Ammon's horn (tissue), 1 donor: ENCODE measurements at regions not wholly inside any gene's neighbourhood (a gene's known extent, or its start where the extent isn't known, plus 50 kb on each side); places are given as distances from the start of the nearest gene placed in this dataset.
"Not testable (repeated sequence)": the region's sequence is repeated elsewhere in the genome, so short reads cannot be mapped to it uniquely, and the experiment has no call there.

Experiments
- DNase-seq: peaks from one replicate; pipeline ENCODE4 v3.0.0-alpha.2; 2016; ENCODE audit warnings: low spot score

DNA sequence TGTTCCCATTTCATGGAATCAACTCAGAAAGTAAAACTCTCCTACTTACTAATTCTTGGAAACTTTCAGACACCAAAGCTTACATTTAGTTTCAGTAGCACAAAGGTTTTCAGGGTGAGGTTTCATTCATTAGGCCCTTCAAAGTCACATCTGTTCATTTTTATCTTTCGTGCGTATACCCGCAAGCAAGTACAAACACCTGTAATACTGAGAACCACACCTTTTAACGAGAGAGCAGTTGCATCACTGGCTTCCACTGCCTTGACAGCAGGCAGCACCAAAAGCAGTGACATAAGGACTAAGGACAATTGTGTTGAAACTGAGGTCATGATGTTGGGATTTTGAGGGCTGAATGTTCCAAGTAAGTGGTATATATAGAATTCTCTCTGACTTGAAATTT lies 60.5 kb downstream of the GOLGA6L22 start:
- DNase-seq = not testable (repeated sequence)

DNA sequence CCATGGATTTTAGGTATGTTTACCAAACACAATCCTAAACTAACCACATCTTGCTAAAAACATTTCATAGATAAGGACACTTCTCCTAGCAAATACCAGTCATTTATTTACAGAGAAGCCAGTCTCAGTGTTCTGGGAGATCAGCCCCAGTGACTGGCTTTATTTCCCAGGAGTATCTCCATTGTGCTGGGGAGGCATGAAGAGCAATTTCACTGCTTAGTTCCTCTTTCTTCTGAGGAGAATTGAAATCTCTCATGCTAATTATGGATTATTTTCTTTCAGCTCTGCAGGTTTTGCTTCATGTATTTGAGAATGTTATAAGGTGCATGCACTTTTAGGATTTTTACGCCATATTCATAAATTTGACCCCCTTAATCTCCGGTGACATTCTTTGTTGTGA lies 67.8 kb downstream of the GOLGA6L22 start:
- DNase-seq = not testable (repeated sequence)

DNA sequence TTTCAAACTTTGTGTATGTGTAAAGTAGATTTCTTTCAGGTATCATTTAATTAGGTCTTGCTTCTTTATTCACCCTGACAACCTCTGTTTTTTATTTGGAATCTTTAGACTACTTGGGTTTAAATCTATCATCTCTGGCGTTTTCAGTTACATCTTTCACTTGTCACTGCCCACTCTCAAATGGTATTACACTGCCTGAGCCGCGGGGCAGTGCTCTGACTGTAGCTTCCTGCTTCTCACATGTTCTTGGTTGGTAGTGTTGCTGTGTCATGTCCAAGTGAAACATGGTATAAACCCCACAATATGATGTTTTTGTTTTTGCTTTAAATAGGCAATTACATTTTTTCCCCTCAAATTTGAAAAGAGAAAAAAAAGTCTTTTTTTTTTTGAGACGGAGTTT lies 68.3 kb downstream of the GOLGA6L22 start:
- DNase-seq = not testable (repeated sequence)

DNA sequence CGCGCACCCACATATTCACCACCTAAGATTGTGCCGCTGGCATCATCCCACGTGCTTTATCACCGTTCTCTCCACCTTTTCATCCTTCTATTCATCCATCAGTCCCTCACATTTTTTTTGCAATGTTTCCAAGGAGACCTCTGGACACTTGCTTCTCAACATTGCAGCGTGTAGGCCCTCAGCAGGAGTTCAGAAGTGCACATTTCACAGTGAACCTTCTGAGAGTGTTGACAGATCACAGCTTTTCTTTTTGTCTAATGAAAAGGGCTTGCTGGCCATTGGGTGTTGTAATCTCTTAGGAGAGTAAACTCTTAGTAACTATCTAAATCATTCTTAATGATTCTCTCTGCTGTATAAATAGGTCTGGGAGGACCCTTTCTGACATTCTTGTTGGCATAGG lies 70.5 kb downstream of the GOLGA6L22 start:
- not testable (repeated sequence) for DNase-seq

DNA sequence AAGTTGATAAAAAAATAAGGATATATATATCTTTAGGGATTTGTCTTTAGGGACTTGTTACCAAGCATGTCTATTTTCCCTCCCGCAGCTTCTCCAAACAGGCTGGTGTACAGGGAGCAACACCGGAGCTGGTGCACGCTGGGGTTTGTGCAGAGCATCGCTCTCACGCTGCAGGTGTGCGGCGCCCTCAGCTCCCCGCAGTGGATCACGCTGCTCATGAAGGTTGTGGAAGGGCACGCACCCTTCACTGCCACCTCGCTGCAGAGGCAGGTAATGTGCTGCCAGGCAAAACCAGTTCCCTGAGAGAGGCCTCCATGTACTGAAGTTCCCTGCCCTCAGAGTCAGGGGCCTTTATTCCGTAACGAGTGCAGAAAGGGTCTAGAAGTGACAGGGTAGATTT lies 101.0 kb downstream of the GOLGA6L22 start:
- not testable (repeated sequence) for DNase-seq

DNA sequence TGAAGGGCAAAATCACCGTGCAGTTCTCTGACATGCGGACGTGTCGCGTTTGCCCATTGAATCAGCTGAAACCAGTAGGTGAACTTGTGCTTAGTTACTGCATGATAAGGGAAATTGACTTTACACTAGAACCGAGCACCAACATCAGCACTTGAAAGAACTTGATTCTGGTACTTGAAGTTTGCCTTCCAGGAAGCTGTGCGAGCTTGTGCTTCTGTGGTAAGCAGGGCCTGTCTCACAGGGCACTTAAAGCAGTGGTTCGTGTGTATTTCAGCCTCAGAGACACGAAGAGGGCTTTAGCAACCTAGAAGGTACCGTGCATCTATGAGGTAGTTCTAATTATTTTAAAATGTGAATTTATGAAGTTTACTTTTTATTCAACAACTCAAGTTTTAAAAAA lies 103.0 kb downstream of the GOLGA6L22 start:
- not testable (repeated sequence) for DNase-seq

DNA sequence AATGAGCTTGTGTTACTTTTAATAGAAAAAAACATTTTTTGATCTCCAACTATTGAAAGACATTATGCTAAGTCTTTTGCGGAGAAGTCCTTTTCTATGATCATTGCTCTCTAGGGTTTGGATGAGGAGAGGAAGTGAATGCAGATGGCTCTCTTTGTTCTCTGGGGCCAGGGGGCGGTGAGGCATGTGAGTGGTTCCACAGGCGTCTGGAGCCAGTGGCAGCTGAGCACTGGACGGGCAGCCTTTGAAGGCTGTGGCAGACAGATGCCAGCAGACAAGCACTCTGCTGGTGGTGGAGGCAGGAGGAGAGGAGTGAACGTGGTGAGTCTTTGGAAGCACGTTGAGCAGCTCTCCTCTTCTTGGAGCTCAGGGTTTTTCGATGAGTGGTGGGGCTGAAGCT lies 107.8 kb downstream of the GOLGA6L22 start:
- not testable (repeated sequence) for DNase-seq

DNA sequence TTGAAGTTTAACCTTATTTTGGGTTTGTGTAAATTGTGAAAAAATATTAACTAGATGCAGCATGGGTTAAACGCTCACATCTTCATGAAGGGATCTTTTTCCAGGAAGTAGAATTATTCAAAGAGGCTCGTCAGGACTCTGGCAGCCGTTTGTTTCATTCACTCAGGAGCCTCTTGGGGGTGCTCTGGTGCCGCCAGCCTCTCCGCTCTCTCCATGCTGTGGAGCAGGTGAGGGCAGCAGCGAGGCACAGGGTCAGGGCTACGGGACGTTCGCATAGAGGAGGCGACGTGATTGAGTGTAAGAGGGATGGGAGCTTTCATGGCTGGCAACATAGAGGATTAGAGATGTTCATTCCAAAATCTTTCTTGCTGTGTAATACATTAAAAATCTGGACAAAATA lies 110.8 kb downstream of the GOLGA6L22 start:
- DNase-seq = not testable (repeated sequence)

DNA sequence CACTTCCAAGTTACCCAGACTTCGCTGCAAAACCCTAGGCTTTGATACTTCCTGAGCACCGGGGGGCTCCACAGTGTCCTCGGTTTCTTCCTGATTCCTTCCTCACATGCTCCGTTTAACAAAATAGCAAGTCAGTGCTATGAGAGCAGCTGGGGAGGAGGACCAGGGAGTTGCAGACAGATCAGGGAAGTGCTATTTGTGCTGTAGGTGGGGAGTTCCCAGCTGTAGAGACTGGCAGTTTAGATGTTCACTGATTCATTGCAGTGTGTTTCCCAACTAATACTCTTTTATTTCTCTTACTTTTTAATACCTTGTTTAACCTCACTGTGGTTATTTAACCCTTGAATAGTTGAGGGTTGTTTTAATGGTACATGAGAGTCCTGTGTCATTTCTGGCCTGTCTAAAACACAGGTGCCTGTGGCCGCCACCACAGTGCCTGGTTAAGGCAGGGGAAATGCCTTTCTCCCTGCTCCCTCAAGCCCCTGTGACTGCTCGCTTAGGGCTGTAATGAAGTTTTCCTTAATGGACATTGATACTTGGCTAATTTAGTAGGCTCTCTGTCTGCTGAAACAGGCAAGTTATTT lies 113.5 kb downstream of the GOLGA6L22 start:
- peak; percentile 3 for DNase-seq

DNA sequence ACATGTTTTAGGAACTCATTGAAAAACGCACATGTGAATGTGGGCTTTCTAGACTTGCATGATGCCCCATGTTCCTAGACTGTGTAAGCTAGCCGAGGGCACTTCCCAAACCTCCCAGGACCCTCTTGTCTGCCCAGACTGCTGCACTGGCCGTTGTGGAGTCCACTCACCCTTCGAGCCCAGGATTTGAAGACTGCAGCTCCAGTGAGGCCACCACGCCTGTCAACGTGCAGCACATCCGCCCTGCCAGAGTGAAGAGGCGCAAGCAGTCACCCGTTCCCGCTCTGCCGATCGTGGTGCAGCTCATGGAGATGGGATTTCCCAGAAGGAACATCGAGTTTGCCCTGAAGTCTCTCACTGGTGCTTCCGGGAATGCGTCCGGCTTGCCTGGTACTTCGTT lies 114.1 kb downstream of the GOLGA6L22 start:
- not testable (repeated sequence) for DNase-seq

DNA sequence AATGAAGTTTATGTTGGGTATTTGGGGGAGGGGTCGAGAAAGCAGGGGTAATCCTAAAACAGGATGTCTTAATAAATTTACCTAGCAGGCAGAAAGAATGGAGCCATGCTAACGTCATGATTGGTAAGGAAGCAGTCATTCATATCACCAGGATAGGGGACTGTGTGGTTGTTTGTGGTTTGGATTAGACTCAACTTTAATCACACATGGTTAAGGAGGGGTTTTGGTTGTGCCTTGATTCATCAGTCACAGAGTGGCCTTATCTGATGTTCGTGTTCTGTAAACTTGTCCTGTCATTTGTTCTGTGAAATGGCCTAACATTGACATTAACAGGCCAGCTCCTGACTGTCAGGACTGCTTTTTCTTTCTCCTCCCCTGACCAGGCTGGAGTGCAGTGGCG lies 119.1 kb downstream of the GOLGA6L22 start:
- not testable (repeated sequence) for DNase-seq

DNA sequence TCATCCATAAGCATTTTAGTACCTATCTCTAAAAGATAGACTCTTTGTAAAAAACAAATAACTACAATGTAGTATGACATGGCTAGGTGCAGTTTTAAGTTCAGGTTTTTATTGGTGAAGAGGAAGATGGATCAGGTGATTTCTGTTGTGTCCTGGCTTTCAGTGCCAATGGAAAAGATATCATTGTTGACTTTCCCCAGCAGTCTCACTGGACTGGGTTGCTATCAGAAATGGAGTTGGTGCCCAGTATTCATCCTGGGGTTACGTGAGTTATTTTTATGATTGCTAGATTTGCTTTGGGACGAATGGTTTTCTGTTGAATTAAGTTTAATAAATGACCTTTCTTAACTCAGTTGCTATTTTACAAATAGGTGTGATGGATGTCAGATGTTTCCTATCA lies 120.5 kb downstream of the GOLGA6L22 start:
- DNase-seq = not testable (repeated sequence)

DNA sequence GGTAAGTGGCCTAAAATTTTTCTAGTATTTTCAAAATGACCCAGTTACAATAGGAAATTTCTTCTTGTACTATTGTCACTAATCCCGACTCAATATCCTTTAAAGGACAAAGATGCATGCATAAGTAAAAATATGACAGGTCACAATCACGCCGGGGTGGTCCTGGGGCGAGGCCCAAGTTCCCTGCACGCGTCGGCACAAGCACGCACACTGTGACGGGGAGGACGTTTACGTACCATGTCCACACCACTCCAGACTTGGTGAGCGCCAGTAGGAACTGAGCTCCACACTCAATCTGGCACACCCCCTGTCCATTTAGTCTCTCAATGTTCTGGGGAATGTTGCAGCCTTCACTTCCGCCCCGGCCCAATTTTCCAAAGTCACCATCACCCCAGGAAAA lies 128.7 kb downstream of the GOLGA6L22 start:
- not testable (repeated sequence) for DNase-seq

DNA sequence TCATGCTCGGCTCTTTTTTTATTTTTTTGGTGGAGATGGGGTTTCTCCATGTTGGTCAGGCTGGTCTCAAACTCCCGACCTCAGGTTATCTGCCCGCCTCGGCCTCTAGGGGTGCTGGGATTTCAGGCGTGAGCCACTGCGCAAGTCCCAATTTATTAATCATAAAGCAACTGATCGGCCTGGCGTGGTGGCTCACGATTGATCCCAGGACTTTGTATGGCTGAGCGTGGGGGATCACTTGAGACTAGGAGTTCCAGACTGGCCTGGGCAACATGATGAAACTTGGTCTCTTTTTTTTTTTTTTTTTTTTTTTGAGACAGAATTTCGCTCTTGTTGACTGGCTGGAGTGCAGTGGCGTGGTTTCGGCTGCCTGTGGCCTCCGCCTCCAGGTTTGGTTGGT lies 139.8 kb downstream of the GOLGA6L22 start:
- not testable (repeated sequence) for DNase-seq

DNA sequence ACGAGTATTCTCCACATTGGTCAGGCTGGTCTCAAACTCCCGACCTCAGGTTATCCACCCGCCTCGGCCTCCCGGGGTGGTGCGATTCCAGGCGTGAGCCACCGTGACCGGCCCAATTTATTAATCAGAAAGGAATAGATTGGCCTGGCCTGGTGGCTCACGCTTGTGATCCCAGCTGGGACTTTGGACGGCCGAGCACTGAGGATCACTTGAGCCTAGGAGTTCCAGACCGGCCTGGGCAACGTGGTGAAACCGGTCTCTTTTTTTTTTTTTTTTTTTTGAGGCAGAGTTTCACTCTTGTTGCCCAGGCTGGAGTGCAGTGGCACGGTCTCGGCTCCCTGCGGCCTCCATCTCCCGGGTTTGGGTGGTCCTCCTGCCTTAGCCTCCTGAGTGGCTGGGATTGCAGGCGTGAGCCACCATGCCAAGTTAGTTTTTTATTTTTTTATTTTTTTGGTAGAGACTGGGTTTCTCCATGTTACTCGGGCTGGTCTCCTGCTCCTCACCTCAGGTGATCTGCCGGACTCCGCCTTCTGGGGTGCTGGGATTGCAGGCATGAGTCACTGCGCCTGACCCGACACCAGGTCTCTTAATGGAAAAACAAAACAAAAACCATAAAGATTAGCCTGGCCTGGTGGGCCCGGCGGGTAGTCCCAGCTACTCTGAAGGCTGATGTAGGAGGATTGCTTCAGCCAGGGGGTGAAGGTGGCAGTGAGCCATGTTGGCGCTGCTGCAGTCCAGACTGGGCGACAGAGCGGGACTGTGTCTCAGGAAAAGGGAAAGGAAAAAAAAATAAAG lies 141.0 kb downstream of the GOLGA6L22 start:
- DNase-seq = not testable (repeated sequence)

DNA sequence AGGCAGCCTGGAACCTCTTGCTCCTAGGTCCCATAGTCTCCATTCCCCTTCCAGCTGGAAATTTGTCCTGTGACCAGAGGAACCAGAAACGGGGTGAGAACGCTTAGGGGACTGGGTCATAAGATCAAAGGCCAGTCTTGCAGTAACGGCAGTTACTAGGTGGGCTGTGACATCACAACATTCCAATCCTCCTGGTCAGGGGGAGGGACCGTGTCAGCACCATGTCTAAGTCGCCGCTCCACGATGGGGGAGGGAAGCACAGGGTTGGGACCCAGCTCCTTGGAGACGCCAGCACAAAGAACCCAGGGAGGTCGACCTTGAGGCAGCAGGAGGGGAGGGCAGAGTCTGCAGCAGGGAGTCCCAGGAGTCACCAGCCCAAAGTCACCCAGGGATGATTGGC lies 158.3 kb downstream of the GOLGA6L22 start:
- DNase-seq = not testable (repeated sequence)

DNA sequence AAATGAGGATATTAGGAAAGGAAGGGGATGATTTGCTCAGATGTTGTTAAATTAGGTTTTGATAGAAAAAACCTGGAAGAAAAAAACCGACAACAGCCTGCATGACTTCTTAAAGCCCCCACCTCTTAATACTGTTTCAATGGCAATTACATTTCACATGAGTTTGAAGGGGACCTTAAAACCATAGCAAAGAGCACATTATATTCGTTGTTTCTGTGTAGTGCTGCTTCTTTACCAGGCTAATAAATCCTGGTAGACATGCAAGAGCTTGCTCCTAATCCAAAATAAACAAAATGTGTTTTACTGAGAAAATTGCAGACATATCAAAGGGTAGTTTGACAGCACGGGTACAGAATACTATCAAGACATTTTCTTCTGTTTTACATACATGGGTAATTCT lies 154.7 kb upstream of the NIPA1 start:
- not testable (repeated sequence) for DNase-seq

DNA sequence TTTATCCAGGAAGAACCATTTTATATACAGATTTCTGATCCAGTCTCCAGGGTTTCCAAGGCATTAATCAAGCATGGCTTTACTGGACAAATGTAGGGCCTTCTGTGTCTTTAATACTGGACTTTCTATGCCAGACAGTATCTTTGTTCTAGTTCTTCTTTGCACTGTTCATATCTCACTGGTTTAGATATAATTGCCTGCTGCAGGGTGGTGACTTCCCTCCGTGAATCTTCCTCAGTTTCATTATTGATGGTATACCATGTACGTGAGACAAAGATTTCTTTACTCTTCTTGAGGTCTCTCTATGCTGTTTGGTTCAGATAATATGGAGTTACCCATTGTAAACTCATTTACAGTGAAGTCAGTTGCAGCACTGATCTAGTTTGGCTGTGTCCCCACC lies 146.5 kb upstream of the NIPA1 start:
- not testable (repeated sequence) for DNase-seq

DNA sequence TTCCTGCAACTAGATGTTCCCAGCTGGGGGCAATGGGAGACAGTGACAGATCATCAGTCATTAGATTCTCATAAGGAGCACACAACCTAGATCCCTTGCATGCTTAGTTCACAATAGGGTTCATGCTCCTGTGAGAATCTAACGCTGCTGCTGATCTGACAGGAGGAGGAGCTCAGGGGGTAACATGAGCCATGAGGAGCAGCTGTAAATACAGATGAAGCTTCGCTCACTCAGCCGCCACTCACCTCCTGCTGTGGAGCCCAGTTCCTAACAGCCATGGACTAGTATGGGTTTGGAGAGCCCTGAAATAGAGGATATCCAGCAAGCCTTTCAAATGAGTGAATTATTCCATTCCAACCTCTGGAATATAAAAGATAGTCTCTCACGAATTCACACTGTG lies 137.0 kb upstream of the NIPA1 start:
- not testable (repeated sequence) for DNase-seq

DNA sequence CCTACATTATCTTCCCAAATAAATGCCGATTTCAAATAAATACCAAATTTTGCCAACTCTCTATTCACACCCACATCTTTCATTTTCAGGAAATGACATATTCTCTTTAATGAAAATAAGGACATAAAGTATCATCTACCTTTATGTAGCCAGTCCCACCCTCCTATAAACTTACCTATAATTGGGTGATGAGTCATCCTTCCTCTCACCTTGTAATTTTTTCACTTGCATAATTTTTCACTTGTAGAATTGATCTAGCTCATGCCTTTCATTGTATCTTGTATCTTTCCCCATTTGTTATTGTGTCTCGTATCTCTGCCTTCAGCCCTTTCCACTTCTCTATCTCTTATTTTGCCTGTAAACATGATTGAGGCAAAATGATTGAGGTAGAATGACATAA lies 135.3 kb upstream of the NIPA1 start:
- not testable (repeated sequence) for DNase-seq

DNA sequence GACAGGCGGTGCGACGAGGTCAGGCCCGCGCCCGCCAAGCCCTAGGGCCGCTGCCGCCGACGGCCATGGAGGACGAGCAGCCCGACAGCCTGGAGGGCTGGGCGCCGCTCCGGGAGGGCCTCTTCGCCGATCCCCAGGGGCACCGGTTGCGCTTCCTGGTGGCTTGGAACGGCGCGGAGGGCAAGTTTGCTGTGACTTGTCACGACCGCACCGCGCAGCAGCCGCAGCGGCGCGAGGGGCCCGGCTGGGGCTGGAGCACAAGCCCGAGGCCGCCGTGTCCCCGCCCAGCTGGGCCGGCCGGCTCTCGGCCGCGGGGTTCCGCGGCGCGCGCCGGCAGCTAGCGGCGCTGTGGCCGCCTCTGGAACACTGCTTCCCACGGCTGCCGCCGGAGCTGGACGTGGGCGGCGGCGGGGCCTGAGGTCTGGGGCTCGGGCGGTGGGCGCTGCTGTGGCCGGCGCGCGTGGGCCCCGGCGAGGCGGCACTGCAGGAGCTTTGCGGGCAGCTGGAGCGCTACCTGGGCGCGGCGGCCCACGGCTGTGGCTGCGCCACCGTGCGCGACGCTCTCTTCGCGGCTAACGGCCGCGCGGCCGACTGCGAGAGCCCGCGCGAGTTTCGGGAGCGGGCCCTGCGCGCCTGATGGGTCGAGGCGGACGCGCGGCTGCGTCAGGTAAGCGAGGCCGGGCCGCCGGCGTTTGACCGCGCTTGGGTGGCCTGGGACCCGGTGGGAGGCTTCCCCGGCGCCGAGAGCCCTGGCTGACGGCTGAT lies 122.0 kb upstream of the NIPA1 start:
- DNase-seq = peak; percentile 24

DNA sequence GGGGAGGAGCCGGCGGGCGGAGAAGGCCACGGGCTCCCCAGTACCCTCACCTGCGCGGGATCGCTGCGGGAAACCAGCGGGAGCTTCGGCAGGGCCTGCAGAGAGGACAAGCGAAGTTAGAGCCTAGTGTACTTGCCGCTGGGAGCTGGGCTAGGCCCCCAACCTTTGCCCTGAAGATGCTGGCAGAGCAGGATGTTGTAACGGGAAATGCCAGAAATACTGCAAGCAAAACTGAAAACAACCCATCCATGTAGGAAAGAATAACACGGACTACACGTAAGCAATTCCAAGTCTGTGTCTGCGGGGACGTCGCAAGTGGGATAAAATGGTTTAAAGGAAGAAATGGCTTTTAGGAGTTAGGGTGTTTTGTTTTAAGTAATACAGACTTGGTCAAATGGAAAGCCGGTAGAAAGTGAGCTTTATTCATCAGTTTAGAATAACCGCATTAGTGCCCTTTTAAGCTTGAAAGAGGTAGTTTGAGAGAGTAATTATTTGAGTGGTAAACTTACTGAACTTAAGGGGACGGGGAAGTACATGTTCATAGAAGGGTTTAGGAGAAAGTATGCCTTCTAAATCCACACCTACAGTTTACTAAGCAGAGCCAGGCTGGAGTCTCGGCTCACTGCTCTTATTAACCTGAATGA lies 121.3 kb upstream of the NIPA1 start:
- peak; percentile 13 for DNase-seq
